Fibroblast of peridontal ligament (primary cell): ENCODE measurements at regions not wholly inside any gene's neighbourhood (a gene's known extent, or its start where the extent isn't known, plus 50 kb on each side); places are given as distances from the start of the nearest gene placed in this dataset.

ENCODE experiments used
- DNase-seq: peaks from one replicate; pipeline ENCODE4 v3.0.0-alpha.2; 2010; ENCODE audit errors: extremely low read depth

DNA sequence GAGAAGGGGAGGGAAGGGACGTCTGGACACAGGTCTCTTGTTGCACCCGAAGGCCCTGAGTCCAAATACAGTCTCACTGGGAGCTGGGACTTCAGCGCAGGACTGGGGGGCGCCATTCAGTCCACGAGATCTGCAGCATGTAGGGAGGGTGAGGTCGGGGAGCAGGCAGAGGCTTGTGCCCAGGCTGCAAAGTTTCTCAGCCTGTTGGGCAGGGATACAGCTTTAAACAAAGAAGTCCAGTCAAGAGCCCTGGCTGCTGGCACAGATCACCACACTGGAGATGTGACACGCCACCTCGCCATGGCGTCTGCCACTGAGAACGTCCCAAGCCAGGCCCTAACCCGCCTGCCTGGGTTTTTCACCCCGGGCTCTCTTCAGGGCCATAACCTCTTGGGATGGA is 256.6 kb downstream of the DLL1 start:
- DNase-seq, result no peak

DNA sequence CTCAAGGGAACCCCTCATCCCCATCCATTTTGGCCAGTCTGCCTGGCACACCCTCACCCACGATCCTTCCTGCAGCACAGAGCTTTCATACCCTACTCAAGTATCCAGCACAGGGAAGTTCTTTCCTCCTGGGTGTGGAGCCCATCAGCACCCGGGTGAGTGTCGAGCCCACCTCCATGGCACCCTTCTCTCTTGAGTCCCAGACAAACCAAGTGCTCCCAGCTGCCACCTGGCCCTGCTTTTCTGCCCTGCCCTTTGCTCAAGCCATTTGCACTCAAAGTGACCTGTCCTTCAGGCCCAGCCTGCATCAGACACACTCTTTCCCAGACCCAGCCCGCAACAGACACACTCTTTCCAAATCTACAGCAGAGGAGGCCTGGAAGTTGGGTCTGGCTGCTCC is 257.2 kb downstream of the DLL1 start:
- no peak for DNase-seq

DNA sequence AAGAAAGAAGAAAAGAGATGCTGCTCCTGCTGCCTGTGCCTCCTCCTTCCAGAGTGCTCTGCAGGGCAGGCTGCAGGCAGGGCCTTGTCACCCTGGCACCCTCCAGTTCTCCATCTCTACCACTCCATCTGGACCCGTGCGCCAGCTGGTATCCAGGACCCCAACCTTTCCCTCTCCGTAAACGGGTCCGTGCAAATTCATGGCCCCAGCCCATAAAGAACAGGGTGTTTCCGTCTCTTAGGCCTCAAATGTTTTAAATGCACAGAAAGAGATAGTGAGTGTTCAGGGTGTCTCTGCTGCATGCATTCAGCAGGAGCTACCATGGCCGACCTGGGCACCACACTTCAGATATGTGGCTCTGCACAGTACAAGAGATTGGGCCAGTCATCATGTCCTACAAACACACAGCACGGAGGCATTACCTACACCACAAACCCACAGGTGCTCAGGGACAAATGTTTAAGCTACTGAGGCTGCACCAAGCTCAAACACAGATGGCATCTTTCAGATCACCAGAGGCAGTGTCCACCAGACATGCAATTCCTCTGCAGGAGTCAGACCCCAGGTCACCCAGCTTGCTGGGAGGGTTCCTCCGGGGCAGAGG is 258.1 kb downstream of the DLL1 start:
- no peak for DNase-seq

DNA sequence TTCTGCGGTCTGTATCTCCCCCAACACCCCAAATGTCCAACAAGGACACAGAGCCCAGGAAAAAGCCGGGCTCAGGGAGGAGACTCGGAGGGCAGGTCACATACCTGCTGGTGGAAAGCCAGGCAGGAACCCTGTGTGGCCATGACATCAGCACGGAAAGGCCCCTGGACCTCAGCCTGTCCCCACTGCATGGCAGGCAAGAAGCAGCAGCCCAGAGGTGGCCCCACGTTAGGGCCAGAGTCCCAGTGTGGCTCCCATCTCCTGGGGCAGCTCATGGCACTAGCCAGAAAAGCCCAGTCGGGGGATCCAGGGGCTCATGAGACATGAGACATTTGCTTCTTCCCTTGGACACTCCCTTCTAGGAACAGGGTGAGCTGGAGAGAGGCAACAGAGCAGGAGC is 258.7 kb downstream of the DLL1 start:
- no peak for DNase-seq

DNA sequence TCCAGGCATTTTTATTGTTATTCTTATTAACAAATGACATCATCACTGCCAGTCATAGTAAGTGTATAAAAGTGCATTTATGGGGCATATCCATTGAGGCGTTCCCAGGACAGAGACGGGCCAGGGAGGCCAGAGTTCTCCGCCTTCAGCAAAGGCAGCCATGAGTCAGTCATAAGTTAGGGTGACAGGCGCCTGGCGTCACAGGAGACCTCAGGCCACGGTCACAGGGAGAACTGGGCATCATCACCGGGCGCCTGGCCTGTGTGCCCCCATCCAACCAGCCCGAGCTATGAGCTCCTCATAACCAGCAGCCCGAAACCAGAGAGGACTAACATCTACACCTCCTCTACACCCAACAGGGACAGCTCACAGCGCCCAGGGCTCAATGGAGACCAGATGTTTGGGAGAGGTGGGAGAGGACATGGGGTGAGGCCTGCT is 259.2 kb downstream of the DLL1 start:
- DNase-seq, result no peak

DNA sequence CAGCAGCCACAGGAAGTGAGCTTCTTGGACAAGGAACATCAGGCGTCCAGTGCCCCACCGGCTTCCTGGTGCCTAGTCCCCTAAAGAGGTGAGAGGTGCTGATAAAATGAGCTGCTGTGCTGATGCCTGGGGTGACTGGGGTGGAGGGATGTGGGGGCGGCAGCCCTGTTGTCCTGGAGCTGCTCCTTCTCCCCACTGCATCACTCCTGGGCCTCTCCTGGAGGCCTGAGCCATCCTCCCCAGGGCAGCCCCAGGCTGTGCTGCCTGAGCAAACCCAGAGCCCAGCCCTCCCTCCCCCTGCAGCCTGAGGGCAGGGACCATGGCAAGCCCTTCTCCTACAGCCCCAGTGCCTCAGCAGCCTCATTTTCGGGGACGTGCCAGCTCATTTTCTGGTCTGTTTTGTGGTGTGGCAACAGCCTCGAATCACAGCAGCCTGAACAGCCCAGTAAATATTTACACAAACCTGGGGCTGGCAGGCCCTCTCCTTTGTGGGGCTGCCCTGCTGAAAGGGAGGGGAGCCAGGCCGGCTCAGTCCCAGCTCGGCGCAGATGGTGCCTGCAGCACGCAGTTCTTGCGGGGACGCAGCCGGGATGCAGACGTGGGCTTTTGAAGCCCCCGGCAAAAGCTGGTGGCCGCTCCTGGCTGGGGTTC is 259.9 kb downstream of the DLL1 start:
- DNase-seq, result peak; percentile 3

DNA sequence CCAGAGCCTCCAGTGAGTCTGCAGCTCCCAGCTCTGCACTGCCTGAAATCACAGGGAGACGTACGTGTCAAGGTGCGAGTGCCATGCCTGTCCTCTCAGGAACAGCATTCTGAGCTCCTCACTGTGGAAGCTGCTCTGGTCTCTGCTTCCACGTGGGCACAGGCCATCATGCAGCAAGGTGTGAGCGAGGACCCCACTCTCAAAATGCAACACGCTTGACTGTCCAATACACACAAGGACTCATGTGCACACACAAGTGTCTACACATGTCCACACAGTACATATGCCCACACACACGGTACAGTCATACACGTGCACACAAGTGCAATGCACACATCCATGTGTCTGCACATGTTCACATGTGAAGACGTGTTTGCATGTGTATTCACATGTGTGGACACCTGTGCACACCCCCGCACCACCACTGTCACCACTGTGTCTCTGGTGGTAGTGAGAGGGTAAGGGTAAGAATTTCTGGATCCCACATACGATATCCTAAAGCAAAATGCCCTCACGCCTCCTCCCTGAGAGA is 260.5 kb downstream of the DLL1 start:
- DNase-seq, result no peak

DNA sequence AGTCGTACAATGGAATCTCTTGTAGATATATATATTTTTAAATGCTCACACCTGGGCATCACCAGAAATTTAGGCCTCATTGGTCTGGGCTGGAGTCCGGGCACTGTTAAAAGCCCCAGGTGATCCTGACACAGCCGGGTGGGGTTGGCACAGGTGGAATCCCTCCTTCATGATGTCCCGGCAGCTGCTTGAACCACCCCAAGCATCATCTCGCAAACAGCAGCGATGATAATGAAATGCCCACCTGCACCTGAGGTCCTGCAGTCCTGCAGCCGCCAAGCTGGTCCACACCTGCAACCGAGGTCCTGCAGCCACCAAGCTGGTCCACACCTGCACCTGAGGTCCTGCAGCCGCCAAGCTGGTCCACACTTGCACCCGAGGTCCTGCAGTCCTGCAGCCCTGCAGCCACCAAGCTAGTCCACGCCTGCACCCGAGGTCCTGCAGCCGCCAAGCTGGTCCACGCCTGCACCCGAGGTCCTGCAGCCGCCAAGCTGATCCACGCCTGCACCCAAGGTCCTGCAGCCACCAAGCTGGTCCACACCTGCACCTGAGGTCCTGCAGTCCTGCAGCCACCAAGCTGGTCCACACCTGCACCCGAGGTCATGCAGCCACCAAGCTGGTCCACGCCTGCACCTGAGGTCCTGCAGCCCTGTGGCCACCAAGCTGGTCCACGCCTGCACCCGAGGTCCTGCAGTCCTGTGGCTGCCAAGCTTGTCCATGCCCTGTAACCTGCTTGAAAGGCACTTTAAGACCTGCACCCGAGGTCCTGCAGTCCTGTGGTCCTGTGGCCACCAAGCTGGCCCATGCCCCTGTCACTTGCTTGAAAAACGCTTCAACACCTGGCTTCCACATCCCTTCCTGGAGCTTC is 261.2 kb downstream of the DLL1 start:
- no peak for DNase-seq

DNA sequence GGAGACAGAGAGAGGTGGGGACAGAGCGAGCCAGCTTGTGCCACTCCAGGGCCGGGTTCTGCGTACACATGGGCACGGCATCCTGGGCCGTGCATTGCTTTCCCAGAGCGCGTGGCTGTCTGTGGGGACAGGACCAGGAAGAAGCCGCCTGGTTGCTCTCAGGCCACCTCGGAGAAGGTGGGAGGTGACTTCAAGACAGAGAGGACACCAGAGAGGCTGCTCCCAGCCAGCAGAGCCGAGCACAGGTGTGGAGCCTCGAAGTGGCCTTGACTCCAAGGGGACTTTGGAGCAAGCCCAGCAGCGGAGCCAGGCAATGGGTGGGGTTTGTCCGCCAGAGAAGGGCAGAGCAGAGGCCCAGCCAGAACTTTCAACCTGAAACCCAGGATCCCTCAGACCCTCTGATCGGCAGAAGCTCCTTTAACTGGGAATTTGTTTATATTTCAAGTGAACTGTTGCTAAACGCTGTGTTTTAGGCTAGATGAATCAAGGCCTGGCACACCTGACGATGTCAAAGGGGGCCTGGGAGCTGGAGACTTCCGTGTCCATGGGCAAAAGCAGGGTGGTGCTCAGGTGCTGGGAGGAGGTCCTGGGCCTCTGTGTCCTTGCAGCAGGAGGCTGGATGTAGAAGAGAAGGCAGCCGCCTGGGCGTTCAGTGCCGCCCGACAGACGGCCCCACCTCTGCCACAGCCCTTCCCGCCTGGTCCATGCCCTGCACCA is 262.1 kb downstream of the DLL1 start:
- no peak for DNase-seq

DNA sequence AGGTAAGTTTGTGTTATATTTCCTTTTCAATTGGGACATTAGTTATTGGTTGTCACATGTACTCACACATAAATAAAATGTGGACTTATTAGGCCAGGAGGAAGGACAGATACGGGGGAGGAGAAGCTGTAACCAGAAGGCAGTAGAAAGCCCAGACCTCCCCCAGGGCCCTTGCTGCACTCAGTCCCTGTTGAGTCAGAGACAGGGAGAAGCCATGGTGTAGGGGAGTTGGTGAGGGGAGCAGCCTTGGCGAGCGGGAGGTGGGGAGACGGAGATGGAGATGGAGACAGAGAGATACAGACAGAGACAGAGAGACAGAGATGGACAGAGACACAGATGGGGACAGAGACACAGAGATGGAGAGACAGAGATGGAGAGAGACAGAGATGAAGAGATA is 263.2 kb downstream of the DLL1 start:
- DNase-seq, result no peak

DNA sequence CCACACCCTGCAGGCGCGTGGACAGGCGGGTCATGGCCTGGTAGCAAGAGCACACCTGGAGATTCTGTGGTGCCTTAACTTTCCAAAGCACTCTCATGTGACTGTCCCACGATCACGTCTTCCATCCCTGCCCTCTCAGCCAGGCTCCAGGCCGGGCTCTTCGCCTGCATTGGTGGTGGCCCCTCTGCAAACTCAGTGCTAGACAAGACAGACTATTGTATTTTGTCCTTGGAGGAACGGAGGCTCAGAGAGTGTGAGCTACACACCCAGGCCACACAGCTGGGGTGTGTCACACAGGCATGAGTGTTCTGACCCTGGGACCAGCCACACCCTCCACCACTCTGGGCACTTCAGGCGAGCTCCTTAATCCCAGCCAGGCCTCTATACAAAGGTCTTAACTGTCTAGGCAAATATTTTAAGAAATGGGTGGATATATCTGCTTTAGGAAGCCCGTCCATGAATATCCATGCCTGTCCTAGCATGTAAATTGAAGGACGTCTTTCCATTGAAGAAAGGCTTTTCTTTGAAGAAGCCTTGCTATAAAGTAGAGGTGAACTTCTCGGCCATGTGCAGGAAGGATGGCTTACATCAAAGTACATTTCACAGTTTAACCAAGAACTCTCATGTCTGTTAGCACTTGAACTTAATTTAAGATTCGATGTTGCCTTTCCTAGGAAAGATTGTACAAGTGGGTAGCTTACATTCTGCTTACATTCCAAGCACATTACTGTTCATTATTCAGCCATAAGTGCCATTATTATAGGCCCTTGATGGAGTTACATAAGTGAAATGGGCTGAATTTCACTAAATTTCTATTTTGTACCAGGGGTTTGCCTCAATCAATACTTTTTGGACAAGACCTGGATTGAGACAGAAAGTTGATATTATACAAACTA is 263.9 kb downstream of the DLL1 start:
- no peak for DNase-seq

DNA sequence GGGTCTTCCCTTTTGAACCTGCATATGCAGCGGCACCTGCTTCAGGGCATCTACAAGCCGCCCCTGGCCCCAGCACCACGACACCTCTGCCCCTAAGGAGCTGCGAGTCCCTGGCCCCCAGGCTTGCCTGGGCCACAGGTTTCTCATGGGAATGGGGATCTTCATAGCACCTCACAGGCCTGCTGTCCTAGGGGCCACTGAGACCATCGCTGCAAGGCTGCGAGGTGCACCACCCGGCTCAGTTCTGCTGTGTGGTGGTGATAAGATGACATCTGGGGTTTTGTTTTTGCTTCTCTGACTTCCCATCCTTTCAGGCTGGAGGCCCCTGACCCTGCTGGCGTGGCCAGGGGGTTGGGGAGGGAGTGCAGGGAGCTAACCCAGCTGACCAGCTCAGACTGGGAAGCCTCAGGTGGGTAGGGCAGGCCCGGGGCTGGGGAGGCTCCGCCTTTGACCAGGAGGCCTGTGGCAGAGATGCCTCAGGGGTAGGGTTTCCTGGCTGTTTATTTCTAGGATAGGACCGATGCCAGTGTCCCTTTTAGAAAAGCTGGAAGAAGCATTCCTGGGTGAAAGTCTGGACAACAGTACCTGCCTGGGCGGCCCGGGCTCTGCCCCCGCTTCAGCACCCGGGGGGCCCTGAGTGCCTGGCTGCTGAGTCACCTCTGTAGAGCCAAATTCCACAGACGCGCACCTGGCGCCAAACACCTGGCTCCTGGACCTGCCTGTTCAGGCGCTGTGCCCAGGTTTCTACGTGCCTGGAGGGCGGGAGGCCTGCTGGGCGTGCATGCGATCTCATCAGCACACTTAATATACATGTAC is 264.7 kb downstream of the DLL1 start:
- DNase-seq, result no peak

DNA sequence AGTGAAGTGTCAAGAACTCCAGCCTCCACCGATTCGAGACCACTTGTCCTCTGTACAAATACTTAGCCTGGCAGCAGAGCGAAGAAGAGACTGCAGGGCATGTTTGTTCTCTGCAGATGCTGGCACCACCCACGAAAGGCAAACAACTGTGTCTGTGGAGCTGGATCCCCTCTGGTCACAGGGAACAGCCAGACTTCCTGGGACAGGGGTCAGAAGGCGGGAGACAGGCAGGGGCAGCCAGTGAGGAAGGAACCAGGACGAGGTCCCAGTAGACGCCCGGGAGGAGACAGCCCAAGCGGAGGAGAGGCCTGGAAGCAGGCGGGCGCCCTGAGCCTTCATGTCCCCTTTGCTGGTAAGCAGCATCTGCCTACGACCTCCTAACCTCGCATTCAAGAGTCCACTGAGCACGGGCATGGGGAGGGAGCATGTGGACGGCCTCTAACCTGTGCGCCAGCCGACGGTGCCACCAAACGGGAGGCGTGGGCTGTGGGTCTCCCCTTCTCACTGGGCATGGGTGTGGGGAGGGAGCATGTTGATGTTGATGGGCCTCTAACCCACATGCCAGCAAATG is 265.5 kb downstream of the DLL1 start:
- DNase-seq, result no peak

DNA sequence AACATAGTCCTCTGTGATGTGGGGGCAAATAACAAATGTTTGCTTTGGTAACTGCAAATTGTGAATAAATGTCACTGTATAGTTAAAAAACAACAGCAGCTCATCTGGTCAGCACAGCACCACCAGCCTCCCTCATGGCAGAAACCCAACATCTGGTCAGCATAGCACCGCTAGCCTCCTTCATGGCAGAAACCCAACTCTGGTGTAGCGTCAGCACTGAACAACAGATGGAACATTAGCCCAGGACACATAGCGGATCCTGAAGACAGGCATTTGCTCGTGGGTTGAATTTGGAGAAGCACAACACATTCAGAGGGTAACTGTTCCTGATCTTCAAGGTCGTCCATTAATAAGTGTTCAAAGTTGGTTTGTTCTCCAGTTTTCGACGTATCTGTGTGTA is 265.9 kb downstream of the DLL1 start:
- DNase-seq, result peak; percentile 17

DNA sequence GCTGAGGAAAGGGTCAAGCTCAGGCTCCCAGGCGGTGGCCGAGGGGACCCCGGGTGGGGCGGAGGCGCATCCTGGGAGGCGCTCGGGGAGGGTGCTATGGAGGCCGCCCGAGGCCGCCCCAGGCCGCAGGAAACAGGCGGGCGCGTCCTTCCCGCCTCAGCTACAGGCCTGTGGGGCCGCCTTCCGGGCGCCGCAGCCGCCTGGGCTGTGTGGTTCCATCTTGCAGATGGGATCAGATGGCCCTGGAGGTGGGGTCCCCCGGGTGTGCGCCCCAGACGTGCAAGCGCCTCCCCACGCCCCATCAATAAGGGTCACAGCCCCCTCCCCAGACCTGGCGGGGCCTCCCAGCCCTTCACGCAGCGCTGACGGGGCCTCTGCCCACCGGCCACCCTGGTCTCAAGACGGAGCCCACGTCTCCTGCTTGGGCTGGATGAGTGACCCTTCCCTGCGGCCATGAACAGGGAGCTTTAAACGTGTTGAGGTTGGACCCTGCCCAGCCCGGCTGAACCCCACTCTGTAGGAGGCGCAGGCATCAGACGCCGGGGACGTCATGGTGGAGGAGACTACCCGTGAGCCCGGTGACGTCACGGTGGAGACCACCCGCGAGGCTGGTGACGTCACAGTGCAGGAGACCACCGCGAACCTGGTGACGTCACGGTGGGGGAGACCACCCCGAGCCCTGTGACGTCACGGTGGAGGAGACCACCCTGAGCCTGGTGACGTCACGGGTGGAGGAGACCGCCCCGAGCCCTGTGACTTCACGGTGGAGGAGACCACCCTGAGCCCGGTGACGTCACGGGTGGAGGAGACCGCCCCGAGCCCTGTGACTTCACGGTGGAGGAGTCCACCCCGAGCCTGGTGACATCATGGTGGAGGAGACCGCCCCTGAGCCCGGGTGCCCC is 267.0 kb downstream of the DLL1 start:
- DNase-seq, result no peak

DNA sequence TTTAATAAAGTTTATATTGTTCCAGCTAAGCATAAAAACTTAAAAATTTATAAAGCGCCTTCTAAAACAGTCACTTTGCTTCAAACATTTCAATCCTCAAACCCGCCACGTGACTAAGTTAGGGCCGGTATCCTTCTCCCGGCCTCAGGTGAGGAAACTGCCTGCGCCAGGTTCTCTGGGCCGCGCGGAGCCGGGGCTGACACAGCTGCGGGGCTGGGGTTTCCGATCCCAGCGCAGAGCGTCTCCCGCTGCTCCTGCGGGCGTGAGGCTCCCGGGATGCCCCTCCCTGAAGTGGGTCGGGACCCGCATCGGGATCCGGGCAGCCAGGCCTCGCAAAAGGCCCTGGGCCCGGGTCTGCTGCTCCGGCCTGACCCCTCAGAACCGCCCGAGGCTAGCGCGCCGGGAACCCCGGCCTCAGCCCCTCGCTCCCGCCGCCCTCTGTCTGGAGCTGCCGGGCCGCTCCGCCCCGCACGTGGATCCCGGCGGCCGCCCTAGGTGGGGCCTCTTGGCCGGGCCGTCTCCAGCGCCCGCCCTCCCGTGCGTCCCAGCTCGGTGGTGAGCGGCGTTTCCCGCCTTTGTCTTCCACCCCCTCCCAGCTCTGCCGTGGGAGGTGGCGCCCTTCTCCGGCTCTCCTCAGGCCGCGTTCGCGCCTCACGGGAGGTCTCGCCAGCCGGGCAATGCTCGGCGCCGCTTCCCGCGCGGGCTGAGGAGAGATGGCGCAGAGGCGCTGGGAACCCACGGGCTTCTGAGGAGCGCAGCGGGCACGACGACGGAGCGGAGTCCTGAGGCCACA is 267.9 kb downstream of the DLL1 start:
- no peak for DNase-seq

DNA sequence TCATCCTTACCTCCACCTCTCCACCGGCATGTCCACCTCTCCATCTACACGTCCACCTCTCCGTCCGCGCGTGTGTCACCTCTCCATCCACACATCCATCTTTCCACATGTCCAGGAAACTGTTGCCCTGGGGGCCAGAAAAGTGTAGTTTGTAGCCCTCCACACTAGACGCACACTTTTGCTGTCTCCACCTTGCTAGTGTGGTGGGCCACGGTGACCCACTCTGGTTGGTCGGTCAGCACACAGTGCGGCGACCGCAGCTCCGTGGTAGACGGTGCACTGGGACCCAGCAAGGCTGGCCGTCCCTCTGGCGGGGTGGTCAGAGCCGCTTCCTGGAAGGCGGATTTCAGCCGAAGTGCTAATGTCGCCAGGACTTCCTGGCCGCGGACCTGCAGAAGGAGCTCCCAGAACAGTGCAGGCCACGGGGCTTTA is 268.6 kb downstream of the DLL1 start:
- no peak for DNase-seq

DNA sequence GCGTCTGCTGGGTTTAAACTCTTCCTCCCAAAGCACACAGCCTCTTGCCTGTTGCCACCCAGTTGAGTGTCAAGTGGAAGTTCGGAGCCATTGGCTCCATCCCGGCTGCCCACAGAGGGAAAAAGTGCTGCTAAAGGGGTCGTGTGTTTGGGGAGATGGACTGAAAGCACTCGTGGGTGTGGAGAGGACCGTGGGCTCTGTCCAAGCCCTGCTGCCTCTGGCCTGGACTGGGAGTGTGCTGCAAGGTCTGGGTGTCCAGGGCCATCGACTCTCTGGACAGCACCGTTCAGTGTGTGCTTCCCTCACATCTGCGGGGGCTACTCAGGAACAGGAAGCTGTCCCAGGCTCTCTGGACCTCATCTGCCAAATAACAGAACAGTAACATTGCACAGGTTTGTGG is 269.3 kb downstream of the DLL1 start:
- DNase-seq, result no peak
